Forelimb muscle (tissue), 1 donor: ENCODE measurements at regions not wholly inside any gene's neighbourhood (a gene's known extent, or its start where the extent isn't known, plus 50 kb on each side); places are given as distances from the start of the nearest gene placed in this dataset.

ENCODE experiments used
- DNase-seq: peaks from one replicate; pipeline ENCODE4 v3.0.0-alpha.2; 2013; ENCODE audit warnings: low read depth

GRCh38 chr6:76420094-76420493 is 347.6 kb upstream of the IMPG1 start:
- DNase-seq = no peak

- no peak for DNase-seq
Observed at GRCh38 chr6:76418560-76419223, 346.2 kb upstream of the IMPG1 start.

- no peak for DNase-seq
Observed at GRCh38 chr6:76416821-76417605, 344.6 kb upstream of the IMPG1 start.

- DNase-seq = no peak
Observed at GRCh38 chr6:76403064-76403463, 330.6 kb upstream of the IMPG1 start.

DNA sequence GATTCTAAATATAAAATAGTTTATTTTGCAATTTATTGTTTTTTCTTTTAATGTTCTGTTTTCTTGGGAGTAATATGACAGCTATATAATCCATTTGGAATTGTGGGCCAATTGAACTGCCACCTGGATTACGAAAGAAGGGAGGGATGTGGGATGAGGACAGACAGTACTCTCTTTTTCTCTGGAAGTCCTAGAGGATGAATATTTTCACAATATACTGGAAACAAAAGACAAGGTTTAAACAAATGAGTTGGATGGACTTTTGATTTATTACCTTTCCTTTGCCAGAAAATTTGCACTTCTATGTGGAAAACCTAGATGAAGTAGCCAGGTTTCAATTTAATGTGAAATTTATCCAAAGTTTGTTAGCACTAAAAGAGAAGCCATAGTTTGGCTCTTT is 325.5 kb upstream of the IMPG1 start:
- DNase-seq = no peak

- DNase-seq = no peak
Observed at GRCh38 chr6:76382201-76382600, 309.7 kb upstream of the IMPG1 start.

DNA sequence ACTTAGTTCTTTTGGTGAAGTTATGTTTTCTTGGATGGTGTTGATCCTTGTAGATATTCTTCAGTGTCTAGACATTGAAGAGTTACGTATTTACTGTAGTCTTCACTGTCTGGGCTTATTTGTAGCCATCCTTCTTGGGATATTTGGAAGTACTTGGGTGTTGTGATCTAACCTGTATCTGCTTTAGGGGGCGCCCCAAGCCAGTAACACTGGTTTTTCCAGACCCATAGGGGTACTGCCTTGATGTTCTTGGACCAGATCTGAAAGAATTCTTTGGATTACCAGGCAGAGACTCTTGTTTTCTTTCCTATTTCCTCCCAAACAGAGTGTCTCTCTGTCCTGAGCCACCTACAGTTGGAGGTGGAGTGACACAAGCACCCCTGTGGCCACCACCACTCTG is 309.1 kb upstream of the IMPG1 start:
- DNase-seq = no peak

DNA sequence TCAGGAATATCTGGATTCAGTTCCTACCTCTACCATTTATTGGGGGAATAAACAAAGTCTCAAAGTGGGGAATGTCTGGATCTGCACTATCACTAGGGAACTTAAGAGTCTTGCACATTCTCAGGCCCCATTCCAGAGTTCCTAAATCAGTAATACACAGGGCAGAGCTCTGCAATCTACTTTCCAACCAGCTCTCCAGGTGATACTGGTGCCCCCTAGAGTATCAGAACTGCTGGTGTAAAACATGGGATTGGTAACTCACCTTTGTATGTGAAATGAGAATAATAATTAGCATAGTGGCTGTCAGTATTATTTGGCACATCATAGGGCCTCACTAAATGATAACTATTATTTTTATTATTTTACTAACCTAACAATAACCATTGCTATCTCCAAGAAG is 278.8 kb upstream of the IMPG1 start:
- DNase-seq = no peak

GRCh38 chr6:76347539-76347938 is 275.1 kb upstream of the IMPG1 start:
- no peak for DNase-seq

DNA sequence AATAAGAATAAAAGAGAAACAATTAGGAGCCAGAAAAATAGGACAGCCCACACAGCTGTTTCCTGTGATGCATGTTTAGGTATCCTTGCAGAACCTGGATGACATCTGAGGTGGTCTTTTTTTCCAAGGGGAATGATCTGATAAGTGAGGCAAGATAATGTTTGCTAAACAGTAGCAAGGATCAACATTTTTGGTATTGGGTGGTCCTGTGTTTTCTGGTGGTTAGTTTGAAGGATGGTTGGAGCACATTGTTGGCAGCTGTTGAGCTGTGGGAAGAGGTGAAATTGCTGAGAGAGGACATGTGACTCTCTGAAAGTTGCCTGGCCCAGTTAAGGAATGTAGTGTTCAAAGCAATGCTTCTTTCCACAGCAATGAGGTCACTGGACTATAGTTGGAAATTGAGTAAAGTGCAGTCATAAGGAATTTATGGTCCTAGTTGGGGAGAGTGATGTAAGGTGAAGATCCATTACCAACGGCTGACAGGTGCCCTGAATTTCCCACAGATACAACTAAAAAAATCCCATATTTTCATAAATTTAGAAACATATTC is 270.2 kb upstream of the IMPG1 start:
- DNase-seq = no peak

GRCh38 chr6:76330031-76330430 is 257.6 kb upstream of the IMPG1 start:
- DNase-seq = no peak

- no peak for DNase-seq
Observed at GRCh38 chr6:76326871-76327270, 254.4 kb upstream of the IMPG1 start.
